GM21447 (cell line): ENCODE measurements at regions not wholly inside any gene's neighbourhood (a gene's known extent, or its start where the extent isn't known, plus 50 kb on each side); places are given as distances from the start of the nearest gene placed in this dataset.
A peak's percentile ranks its signal among the peaks of the same experiment; 100 is the strongest.

Source experiments
- ATAC-seq: cut with Tn5 transposase; IDR thresholded peaks from one replicate; pipeline ENCODE4 v1.9.1; 2021; ENCODE audit not compliant: unreplicated experiment

GRCh38 chr6:145331066-145331465, 404.3 kb downstream of the EPM2A start:
- ATAC-seq = no peak

GRCh38 chr6:145332011-145332410, 403.3 kb downstream of the EPM2A start:
- no peak for ATAC-seq

GRCh38 chr6:145336119-145336518, 399.2 kb downstream of the EPM2A start:
- no peak for ATAC-seq

- no peak for ATAC-seq
These were observed 396.2 kb downstream of the EPM2A start for GRCh38 chr6:145339089-145339488.

GRCh38 chr6:145340256-145340655, 395.1 kb downstream of the EPM2A start:
- no peak for ATAC-seq

GRCh38 chr6:145345094-145345493, 390.2 kb downstream of the EPM2A start:
- ATAC-seq = no peak

- no peak for ATAC-seq
These were observed 388.1 kb downstream of the EPM2A start for GRCh38 chr6:145347216-145347615.

GRCh38 chr6:145349950-145350510, 385.3 kb downstream of the EPM2A start:
- ATAC-seq = peak; percentile 70

GRCh38 chr6:145350928-145351327, 384.4 kb downstream of the EPM2A start:
- ATAC-seq = no peak

- no peak for ATAC-seq
These were observed 382.8 kb downstream of the EPM2A start for GRCh38 chr6:145352382-145353080.

- no peak for ATAC-seq
These were observed 374.5 kb downstream of the EPM2A start for GRCh38 chr6:145360865-145361264.

GRCh38 chr6:145367149-145367548, 368.2 kb downstream of the EPM2A start:
- no peak for ATAC-seq

- ATAC-seq = no peak
These were observed 367.2 kb downstream of the EPM2A start for GRCh38 chr6:145368075-145368474.

- no peak for ATAC-seq
These were observed 364.8 kb downstream of the EPM2A start for GRCh38 chr6:145370559-145370958.

- peak; percentile 98 for ATAC-seq
These were observed 362.6 kb downstream of the EPM2A start for GRCh38 chr6:145372671-145373151.

- ATAC-seq = no peak
These were observed 361.5 kb downstream of the EPM2A start for GRCh38 chr6:145373826-145374225.

GRCh38 chr6:145374570-145374969, 360.8 kb downstream of the EPM2A start:
- ATAC-seq = no peak

GRCh38 chr6:145375502-145375901, 359.8 kb downstream of the EPM2A start:
- no peak for ATAC-seq

GRCh38 chr6:145380186-145380585, 355.1 kb downstream of the EPM2A start:
- no peak for ATAC-seq

- no peak for ATAC-seq
These were observed 353.4 kb downstream of the EPM2A start for GRCh38 chr6:145381941-145382340.

GRCh38 chr6:145383428-145383827, 351.9 kb downstream of the EPM2A start:
- ATAC-seq = no peak

GRCh38 chr6:145384503-145384902, 350.8 kb downstream of the EPM2A start:
- no peak for ATAC-seq

GRCh38 chr6:145396499-145396898, 338.8 kb downstream of the EPM2A start:
- ATAC-seq = no peak
